HCT116 (cell line): ENCODE measurements at regions not wholly inside any gene's neighbourhood (a gene's known extent, or its start where the extent isn't known, plus 50 kb on each side); places are given as distances from the start of the nearest gene placed in this dataset.

Experiments
- ATAC-seq: fragments of 200-7000 bp; cut with Tn5 transposase; 2 replicates; pipeline ENCODE4 v1.9.1; 2020; ENCODE audit warnings: mild to moderate bottlenecking, moderate library complexity
- BruUV-seq: library from RNA; stranded (reverse); fragments of 400-500 nt; replicated peaks from 2 replicates; lab custom pipeline; 2021; lab: Mats Ljungman, UMichigan
- CTCF ChIA-PET: fragments of 300-600 bp; sonication (Branson Sonifier 250); formaldehyde crosslinking; loops from one replicate; lab custom pipeline; 2021; ENCODE audit warnings: antibody characterized with exemption; lab: Charles Lee
- POLR2A ChIA-PET: fragments of 300-600, 350-600 bp; sonication (Branson Sonifier 250); formaldehyde crosslinking; loops from one replicate; lab custom pipeline; 2021; ENCODE audit warnings: antibody characterized with exemption; lab: Charles Lee
- RAD21 ChIA-PET, 2 experiments: fragments of 300-600 bp; sonication (Branson Sonifier 250); formaldehyde crosslinking; loops; one replicate each; lab custom pipeline; 2023; ENCODE audit warnings: low total read pairs in 2 of 2; ENCODE audit not compliant: uncharacterized antibody in 2 of 2, unreplicated experiment in 2 of 2, low non-redundant PET in 1 of 2; lab: Charles Lee
- DNase-seq: peaks from one replicate; pipeline ENCODE4 v3.0.0-alpha.2; 2010; ENCODE audit warnings: low read depth, low spot score
- H2AFZ ChIP-seq: fragments of 200-600 bp; shearing (Covaris generic), sonication (generic); 2 replicates; pipeline ENCODE4 v1.6.1; 2017; ENCODE audit warnings: low read depth, mixed run types, mixed read lengths, antibody characterized with exemption, low read length; ENCODE audit not compliant: poor library complexity, severe bottlenecking
- H3K27ac ChIP-seq: 2 replicates; pipeline ENCODE4 v1.5.1; 2012; ENCODE audit warnings: low read depth, low read length
- H3K27me3 ChIP-seq: fragments of 200-600 bp; sonication (generic); 2 replicates; pipeline ENCODE4 v1.6.1; 2016; ENCODE audit warnings: mixed run types, low read length, mixed read lengths; ENCODE audit not compliant: insufficient read depth
- H3K36me3 ChIP-seq, 2 experiments: fragments of 200-500 bp in 1 of 2; fragments of 200-600 bp in 1 of 2; sonication (Bioruptor generic) in 1 of 2; sonication (generic) in 1 of 2; 2 replicates each; pipeline versions ENCODE4 v1.5.1 to v1.6.1; 2014 to 2016; ENCODE audit warnings: low read length in 2 of 2, inconsistent platforms in 1 of 2, mixed read lengths in 1 of 2, mixed run types in 1 of 2; ENCODE audit not compliant: insufficient read depth in 2 of 2, control insufficient read depth in 1 of 2
- H3K4me1 ChIP-seq, 2 experiments: fragments of 200-600 bp in 1 of 2; sonication (generic) in 1 of 2; 2 replicates each; pipeline versions ENCODE4 v1.5.1 to v1.6.1; 2012 to 2017; ENCODE audit warnings: low read length in 2 of 2, inconsistent platforms in 1 of 2, mild to moderate bottlenecking in 1 of 2, mixed read lengths in 1 of 2, mixed run types in 1 of 2, moderate library complexity in 1 of 2; ENCODE audit not compliant: insufficient read depth in 2 of 2, control insufficient read depth in 1 of 2
- H3K4me2 ChIP-seq: fragments of 200-600 bp; sonication (generic); 2 replicates; pipeline ENCODE4 v1.6.1; 2017; ENCODE audit warnings: mixed run types, low read length, mixed read lengths
- H3K4me3 ChIP-seq, 2 experiments: fragments of 200-600 bp in 1 of 2; sonication (generic) in 1 of 2; replicated peaks in 1 of 2; 2 replicates each; pipeline ENCODE4 v1.5.1; 2011 to 2016; ENCODE audit warnings: low read length in 2 of 2, control low read depth in 1 of 2, low read depth in 1 of 2, mild to moderate bottlenecking in 1 of 2, mixed read lengths in 1 of 2, mixed run types in 1 of 2
- H3K79me2 ChIP-seq: fragments of 200-600 bp; sonication (generic); 2 replicates; pipeline ENCODE4 v1.6.1; 2017; ENCODE audit warnings: mild to moderate bottlenecking, mixed run types, low read length, moderate library complexity, mixed read lengths; ENCODE audit not compliant: insufficient read depth
- H3K9ac ChIP-seq: fragments of 200-600 bp; sonication (generic); 2 replicates; pipeline ENCODE4 v1.6.1; 2016; ENCODE audit warnings: low read length, mixed read lengths
- H3K9me2 ChIP-seq: fragments of 200-600 bp; sonication (generic), shearing (Covaris generic); 2 replicates; pipeline ENCODE4 v1.6.1; 2017; ENCODE audit warnings: mixed run types, mild to moderate bottlenecking, moderate library complexity; ENCODE audit not compliant: insufficient read depth
- H3K9me3 ChIP-seq, 2 experiments: fragments of 200-500 bp in 1 of 2; fragments of 200-600 bp in 1 of 2; sonication (Bioruptor generic) in 1 of 2; sonication (generic) in 1 of 2; 2 replicates each; pipeline ENCODE4 v1.6.1; 2014 to 2017; ENCODE audit warnings: low read length in 2 of 2, mixed read lengths in 2 of 2, inconsistent platforms in 1 of 2, low read depth in 1 of 2, mild to moderate bottlenecking in 1 of 2, mixed run types in 1 of 2, moderate library complexity in 1 of 2; ENCODE audit not compliant: control insufficient read depth in 1 of 2, insufficient read depth in 1 of 2
- H4K20me1 ChIP-seq: fragments of 200-600 bp; sonication (generic), shearing (Covaris generic); 2 replicates; pipeline ENCODE4 v1.6.1; 2017; ENCODE audit warnings: mixed run types, mild to moderate bottlenecking, moderate library complexity; ENCODE audit not compliant: insufficient read depth
- ATF3 ChIP-seq: IDR thresholded peaks from 2 replicates; pipeline ENCODE4 v1.6.1; 2012
- CBX3 ChIP-seq: IDR thresholded peaks from 2 replicates; pipeline ENCODE4 v1.6.1; 2012; ENCODE audit warnings: low read depth
- CEBPB ChIP-seq: IDR thresholded peaks from 2 replicates; pipeline ENCODE4 v1.6.1; 2012; ENCODE audit warnings: low read depth
- CTCF ChIP-seq, 3 experiments: fragments of 200-600 bp in 1 of 3; sonication (generic) in 1 of 3; IDR thresholded peaks in 2 of 3; conservative IDR thresholded peaks in 1 of 3; 2 replicates each; pipeline ENCODE4 v1.5.1; 2012 to 2017; ENCODE audit warnings: low read depth in 2 of 3, low read length in 2 of 3, antibody characterized with exemption in 1 of 3, borderline replicate concordance in 1 of 3, control low read depth in 1 of 3, mild to moderate bottlenecking in 1 of 3, mixed read lengths in 1 of 3, mixed run types in 1 of 3, moderate library complexity in 1 of 3; ENCODE audit not compliant: insufficient read depth in 1 of 3
- ELF1 ChIP-seq: IDR thresholded peaks from 2 replicates; pipeline ENCODE4 v1.6.1; 2012; ENCODE audit warnings: low read depth, borderline replicate concordance
- FOSL1 ChIP-seq: IDR thresholded peaks from 2 replicates; pipeline ENCODE4 v1.6.1; 2012; ENCODE audit warnings: low read depth
- JUND ChIP-seq: IDR thresholded peaks from 2 replicates; pipeline ENCODE4 v1.6.1; 2012
- POLR2A ChIP-seq: IDR thresholded peaks from 2 replicates; pipeline ENCODE4 v1.7.0; 2011; ENCODE audit warnings: borderline replicate concordance; ENCODE audit not compliant: insufficient read depth, insufficient read length; ENCODE audit errors: extremely low read depth
- POLR2AphosphoS5 ChIP-seq: IDR thresholded peaks from 2 replicates; pipeline ENCODE4 v1.6.1; 2011; ENCODE audit warnings: mild to moderate bottlenecking, low read depth, low read length, moderate library complexity
- REST ChIP-seq: IDR thresholded peaks from 2 replicates; pipeline ENCODE4 v1.6.1; 2012; ENCODE audit warnings: low read depth
- SIN3A ChIP-seq: IDR thresholded peaks from 2 replicates; pipeline ENCODE4 v1.6.1; 2012; ENCODE audit warnings: low read depth
- TCF7L2 ChIP-seq: IDR thresholded peaks from 2 replicates; pipeline ENCODE4 v1.7.0; 2011; ENCODE audit warnings: borderline replicate concordance, inconsistent platforms; ENCODE audit not compliant: insufficient read depth, insufficient read length; ENCODE audit errors: extremely low read depth
- YY1 ChIP-seq: IDR thresholded peaks from 2 replicates; pipeline ENCODE4 v1.6.1; 2011; ENCODE audit warnings: low read length, low read depth, moderate library complexity, mild to moderate bottlenecking; ENCODE audit not compliant: insufficient replicate concordance; ENCODE audit errors: extremely low read depth
- ZFX ChIP-seq: fragments of 450-650 bp; IDR thresholded peaks from 2 replicates; pipeline ENCODE4 v1.6.1; 2017
- ZNF274 ChIP-seq: fragments of 200-500 bp; sonication (Bioruptor generic); IDR thresholded peaks from 2 replicates; pipeline ENCODE4 v1.6.1; 2014; ENCODE audit warnings: mild to moderate bottlenecking, low read depth, low read length, inconsistent platforms
- intact Hi-C: fragments of 100-400 bp; cut with micrococcal nuclease; formaldehyde crosslinking; loops from 2 replicates; pipeline ENCODE4 v1.10.0; 2022

- DNase-seq: no peak
- BruUV-seq: no TSS peak
- no peaks in the 10 kb centered on the region for H3K36me3 ChIP-seq
- ATAC-seq: no peak
- H3K9ac ChIP-seq: no peak overlapping the region
- H3K4me1 ChIP-seq: no peaks in the 10 kb centered on the region
- H3K4me2 ChIP-seq: no peak overlapping the region
- intact Hi-C loops: no loop called here
- no peaks in the 10 kb centered on the region for H3K9me3 ChIP-seq
- H3K27me3 ChIP-seq: no peaks in the 10 kb centered on the region; the same call in 1 of the 2 replicates
- H3K9me2 ChIP-seq: no peaks in the 10 kb centered on the region
- H4K20me1 ChIP-seq: no peaks in the 10 kb centered on the region
- no peak overlapping the region for H3K27ac ChIP-seq
- RAD21 ChIA-PET: no interaction called here
- TF ChIP-seq CBX3 (no peak), POLR2AphosphoS5 (no peak), POLR2A (no peak), SIN3A (no peak), FOSL1 (no peak), ELF1 (no peak), YY1 (no peak), ZNF274 (no peak), JUND (no peak), TCF7L2 (no peak), REST (no peak), CEBPB (no peak), CTCF (IDR thresholded peaks at IDR 0.05 in 2 of 3, conservative IDR thresholded peaks at IDR 0.05 in 1 of 3; ENCODE audit: borderline replicate concordance in 1 of 3, insufficient read depth in 1 of 3, low read depth in 2 of 3, low read length in 2 of 3) (no peak), ATF3 (no peak), ZFX (no peak)
- H2AFZ ChIP-seq: no peak overlapping the region
- H3K79me2 ChIP-seq: no peaks in the 10 kb centered on the region
- CTCF ChIA-PET: no interaction called here
- POLR2A ChIA-PET: no interaction called here
- H3K4me3 ChIP-seq: no peak overlapping the region
Measured at GRCh38 chr3:117669774-117670173, 960.2 kb downstream of the TUSC7 start.
